ENCODE measurements at regions not wholly inside any gene's neighbourhood (a gene's known extent, or its start where the extent isn't known, plus 50 kb on each side); places are given as distances from the start of the nearest gene placed in this dataset.
"Not testable (repeated sequence)": the region's sequence is repeated elsewhere in the genome, so short reads cannot be mapped to it uniquely, and the experiment has no call there.

DNA sequence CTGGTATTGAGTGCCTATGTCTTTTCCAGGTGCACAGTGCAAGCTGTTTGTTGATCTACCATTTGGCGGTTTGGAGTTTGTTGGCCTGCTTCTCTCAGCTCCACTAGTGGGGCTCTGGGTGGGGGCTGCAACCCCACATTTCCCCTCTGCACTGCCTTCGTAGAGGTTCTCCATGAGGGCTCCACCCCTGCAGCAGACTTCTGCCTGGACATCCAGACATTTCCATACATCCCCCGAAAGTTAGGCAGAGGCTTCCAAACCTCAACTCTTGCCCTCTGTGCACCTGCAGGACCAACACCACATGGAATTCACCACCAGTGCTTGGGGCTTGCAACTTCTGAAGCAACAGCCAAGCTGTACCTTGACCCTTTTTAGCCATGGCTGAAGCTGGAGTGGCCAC lies 1024.1 kb downstream of the TMTC2 start:
- no peak for DNase-seq (ENCODE audit: low spot score)

DNA sequence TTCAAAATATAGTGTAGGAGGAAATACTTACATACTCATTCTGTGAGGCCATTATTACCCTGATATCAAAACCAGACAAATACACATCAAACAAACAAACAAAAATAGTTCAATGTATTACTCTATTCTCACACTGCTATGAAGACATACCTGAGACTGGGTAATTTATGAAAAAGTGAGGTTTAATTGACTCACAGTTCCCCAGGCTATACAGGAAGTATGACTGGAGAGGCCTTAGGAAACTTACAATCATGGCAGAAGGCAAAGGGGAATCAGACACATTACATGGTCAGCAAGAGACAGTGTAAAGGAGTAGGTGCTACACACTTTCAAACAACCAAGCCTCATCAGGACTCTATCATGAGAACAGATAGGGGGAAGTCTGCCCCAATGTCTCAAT lies 1023.2 kb downstream of the TMTC2 start:
- DNase-seq (ENCODE audit: low spot score): no peak

DNA sequence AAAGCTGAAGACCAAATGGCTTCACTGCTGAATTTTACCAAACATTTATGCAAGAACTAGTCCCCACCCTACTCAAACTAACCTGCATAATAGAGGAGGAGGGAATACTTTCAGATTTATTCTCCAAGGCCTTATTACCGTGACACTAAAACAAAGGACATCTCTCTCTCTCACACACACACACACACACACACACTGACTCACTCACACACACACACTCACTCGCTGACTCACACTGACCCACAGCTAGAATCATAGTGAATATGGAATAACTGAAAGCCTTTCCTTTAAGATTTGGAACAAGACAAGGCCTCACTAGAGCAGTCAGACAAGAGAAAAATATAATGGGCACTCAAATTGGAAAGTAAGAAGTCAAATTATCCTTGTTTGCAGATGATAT lies 1014.1 kb downstream of the TMTC2 start:
- no peak for DNase-seq (ENCODE audit: low spot score)

DNA sequence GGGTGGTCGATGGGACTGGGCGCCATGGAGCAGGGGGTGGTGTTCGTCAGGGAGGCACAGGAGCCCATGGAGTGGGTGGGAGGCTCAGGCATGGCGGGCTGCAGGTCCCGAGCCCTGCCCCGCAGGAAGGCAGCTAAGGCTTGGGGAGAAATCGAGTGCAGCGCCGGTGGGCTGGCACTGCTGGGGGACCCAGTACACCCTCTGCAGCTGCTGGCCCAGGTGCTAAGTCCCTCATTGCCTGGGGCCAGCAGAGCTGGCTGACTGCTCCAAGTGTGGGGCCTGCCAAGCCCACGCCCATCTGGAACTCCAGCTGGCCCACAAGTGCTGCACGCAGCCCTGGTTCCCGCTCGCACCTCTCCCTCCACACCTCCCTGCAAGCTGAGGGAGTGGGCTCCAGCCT lies 1009.6 kb downstream of the TMTC2 start:
- DNase-seq (ENCODE audit: low spot score): not testable (repeated sequence)

DNA sequence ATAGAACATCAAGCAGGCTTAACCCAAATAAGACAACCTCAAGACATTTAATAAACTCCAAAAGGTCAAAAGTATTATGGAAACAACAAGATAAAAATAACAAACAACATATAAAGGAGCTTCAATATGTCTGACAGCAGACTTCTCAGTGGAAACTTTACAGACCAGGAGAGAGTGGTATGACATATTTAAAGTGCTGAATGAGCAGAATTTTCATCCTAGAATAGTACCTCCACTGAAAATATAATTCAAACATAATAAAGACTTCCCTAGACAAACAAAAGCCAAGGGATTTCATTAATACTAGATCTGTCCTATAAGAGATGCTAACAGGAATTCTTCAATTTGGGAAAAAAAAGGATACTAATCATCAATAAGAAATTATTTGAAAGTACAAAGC lies 1005.0 kb downstream of the TMTC2 start:
- no peak for DNase-seq (ENCODE audit: low spot score)

DNA sequence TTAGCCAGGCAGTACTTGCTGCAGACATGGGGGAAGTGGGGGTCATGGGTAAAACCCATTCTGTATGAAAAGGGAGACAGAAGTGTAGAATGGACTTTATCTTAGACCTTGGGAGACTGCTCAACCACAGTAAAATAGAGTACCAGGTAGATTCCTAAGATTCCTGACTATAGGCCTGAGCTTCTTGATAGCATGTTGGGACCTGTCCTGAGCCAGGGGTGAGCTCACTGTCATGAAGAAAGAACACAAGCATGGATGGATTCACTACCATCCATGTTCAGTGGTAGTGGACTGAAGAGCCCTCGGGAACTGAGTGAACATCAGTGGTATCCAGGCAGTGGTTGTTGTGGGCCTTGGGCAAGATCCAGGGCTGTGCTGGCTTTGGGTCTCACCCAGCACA lies 1003.8 kb downstream of the TMTC2 start:
- DNase-seq (ENCODE audit: low spot score): no peak

DNA sequence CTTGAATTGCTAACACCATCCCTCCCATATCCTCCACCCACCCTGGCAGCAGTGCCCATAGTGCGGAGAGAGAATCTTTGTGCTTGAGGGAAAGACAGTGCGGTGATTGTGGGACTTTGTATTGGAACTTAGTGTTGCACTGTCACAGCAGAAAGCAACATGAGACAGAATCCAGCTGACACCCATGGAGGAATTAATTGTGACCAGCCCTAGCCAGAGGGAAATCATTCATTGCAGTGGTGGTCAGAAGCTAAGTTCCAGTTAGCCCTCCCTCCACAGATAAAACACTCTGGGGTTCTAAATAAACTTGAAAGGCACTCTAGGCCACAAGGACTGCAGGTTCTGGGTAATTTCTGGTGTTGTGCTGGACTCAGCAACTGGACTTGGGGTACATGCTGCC lies 1002.6 kb downstream of the TMTC2 start:
- DNase-seq (ENCODE audit: low spot score): no peak

DNA sequence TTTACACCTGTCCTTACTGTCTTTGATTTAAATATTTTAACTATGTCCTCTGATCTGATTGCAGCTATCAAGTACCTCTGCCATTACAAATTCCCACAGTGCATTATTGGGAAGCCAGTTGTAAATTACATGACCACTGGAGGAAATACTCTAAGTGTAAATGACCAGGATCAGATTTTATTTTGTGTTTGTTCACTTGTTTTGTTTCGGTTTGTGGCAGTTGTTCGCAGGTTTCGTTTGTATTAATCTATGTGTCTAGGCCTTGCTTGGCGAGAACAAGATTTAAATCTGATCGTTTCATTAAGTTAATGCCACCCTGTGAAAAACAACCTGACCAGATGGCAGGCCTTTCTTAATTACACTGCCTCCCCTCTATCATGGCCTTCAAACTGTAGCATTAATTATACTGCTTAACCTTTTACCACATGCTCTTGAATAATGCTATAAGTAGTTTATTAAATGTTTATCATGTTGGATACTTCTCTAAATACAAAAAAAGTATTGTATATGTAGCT lies 990.1 kb downstream of the TMTC2 start:
- no peak for DNase-seq (ENCODE audit: low spot score)

DNA sequence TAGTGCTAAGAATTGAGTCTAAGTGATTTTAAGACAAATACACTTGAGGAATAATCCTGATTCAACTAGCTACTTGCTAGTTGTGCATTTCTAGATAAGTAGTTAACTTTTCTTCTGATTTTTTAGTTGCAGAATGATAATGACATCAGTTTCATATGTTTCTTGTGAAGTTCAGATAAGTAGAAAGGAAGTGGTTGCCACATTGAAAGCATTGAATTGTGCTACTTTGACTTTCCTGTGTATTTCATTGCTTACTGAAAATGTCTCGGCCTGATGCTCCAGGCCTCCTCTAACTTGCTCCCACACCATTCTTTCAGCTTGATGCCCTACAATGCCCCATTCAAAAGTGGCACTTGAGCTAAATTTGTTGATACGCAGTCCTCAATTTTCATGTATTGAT lies 980.0 kb downstream of the TMTC2 start:
- no peak for DNase-seq (ENCODE audit: low spot score)

DNA sequence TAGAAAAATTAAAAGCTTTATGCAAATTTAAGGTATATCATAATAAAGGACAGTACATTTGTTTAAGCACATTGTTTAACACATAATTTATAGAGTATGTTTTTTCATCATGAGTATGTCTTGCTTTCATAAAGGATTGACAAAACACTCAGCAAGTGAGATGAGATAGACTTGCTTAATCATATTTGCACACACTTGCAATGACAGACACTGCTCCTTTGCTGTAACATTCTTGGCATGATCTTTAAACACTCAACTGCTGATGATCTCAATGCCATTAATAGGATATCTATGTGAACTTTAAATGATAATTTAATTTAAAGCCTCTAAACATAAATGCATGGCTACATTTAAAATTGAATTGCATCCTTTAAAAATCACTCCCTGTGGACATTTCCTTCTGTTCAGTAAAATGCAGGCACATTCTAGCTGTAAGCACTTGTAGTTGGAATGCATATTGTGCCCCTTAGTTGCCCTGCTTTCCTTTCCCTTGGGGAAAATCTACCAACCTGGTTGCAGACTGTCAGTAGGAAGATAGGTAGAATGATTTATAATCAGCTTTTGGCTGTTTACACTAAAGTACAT lies 979.0 kb downstream of the TMTC2 start:
- no peak for DNase-seq (ENCODE audit: low spot score)

DNA sequence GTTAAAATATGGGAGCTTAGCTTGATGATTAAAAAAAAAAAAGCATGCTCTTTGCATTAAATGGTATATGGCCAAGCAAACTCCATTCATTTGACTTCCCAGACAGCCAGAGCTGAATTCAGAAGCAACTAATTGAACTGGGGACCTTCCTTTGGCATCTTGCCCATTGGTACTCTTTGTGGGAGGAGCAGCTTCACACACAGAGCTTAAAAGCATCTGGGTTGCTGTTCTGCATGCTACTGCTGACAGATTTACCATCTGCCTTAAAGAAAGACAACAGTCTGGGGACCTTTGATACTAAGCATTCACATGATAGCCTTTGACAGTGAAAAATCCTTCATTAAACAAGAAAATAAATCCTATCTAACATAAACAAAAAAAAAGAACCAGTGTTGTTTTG lies 977.9 kb downstream of the TMTC2 start:
- no peak for DNase-seq (ENCODE audit: low spot score)

DNA sequence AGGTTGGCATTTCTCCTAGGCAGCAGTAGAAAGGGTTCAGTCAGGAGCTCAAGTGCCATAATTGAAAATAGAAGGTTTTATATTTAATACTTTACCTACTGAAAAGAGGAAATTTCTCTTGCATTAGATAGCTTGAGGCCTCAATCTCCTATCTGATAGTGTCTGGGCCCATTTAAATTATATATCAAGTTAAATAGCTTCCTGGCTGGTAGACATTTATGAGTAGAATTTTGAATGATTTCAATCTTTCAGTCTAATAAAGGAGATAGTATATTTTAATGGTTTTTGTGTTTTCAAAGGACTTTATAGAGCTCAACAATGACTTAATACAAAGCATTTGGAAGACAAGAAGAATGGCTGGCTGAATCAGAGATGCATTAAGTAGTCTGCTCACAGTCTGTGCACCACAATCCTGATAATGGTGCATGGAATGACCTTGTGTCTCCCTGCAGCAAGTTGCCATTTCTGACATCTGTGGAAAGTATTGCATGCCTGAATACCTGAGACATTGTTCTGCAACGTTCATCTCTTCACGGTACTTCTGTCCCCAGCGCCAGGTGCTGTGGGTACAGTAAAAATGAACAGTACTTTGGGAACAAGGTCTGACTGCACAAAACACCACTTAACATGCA lies 974.1 kb downstream of the TMTC2 start:
- no peak for DNase-seq (ENCODE audit: low spot score)

DNA sequence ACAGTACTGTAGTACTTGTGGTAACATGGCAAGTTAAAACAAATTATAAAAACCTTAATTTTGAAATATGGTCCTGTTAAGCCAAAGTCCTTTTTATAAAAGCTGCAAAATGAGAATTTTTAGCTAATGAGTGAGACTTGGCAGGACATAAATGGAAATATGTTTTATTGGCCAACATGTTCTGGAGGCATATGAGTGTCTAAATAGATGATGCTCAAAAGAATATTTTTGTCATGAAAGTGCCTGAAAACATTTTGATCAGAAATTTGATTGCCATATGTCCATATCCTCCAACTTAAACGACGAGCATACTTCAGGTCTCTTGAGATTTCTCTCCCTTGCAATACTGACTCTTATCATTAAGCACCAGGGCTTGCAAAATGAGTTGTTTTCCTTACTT lies 972.6 kb downstream of the TMTC2 start:
- DNase-seq (ENCODE audit: low spot score): no peak

DNA sequence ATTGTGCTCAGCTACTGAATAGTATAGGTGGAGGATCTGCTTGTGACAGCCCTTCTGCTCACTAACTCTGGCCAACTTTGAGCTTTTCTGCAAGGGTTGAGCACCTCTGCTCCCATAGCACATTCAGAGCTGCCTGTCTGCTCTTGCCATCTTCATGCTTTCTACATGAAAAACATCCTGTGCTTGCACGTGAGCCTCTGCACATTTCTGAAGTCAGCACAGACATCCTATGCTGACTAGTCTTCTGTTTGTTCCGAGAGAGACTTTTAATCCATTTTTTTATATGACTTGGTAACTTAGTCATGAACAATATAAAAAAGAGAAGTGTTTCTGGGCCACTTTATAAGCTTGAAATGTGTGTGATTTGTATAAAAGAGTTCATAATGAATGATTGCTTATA lies 969.3 kb downstream of the TMTC2 start:
- DNase-seq (ENCODE audit: low spot score): no peak

DNA sequence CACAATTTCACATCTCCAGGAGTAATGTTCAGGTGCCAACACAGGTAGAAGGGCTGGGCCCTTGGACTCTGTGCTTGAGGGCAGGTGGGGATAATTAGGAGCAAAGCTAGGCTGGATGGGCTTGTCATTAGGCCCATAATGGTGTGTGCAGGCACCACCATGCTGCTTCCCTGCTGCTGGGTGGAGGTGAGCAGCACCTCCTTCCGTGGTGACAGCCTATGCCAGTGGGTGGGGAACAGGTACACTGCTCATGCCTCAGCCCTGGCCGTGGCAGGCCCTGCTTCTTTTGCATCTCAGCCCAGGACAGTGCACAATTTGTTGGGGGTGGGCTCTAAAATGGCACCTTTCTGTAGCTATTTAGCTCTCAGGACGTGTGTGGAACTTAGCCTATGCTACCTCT lies 955.5 kb downstream of the TMTC2 start:
- no peak for DNase-seq (ENCODE audit: low spot score)

DNA sequence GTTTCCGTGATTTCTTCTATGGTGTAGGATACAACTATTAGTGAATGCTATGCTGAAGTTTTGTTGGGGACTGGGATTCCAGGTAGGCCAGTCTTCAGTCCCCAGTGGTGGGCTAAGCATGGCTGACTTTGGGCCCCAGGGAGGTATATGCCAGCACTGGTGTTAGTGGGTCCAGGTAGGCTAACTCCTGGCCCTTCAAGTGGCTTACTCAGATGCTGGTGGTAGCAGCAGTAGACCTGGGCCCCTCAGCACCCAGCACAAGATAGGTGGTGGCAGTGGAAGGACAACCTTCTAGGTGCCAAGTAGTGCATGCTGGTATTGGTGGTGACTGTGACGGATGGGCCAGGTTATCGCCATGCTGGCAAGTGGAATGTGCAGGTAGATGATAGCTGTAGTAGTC lies 955.1 kb downstream of the TMTC2 start:
- no peak for DNase-seq (ENCODE audit: low spot score)

DNA sequence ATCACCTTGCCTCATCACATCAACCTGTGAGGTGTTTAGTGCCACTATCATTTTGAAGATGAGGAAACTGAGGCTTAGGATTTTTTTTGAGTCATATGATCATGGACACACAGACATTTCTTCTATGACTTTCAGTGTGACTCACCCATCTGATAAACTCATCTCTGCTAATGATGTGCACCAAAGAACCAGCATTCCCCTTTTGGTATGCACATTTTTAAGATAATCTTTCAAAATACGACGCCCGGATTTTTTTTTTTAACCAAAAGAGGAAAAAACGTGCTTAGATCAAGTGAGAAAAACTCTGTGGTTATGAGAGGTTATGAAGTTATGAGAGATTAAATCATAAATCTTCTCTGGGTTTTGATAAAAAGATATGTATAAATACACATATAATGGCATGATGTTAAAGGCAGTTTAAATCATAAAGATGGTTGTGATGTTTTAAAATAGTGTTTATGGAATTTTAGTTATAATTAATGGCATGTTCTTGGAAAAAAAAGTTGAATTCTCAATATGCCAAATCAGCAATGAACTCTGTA lies 948.1 kb downstream of the TMTC2 start:
- no peak for DNase-seq (ENCODE audit: low spot score)

DNA sequence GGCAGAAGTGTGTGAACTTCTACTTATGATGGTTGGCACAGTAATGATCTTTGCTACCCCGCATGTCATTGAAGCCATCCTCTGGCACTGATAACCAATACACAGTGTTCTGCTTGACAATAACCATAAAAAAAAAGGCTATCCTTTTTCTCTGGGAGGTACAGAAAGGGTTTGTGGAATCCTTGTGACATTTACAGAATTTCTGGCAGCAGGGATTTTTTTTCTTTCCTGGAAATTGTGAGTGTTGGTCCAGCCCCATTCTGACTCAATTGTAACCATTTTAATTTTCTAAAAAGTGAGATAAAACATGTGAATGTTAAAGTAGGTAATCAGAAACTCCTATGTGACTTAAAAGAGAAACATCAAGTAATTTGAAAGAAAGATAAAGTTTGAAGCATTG lies 943.8 kb downstream of the TMTC2 start:
- no peak for DNase-seq (ENCODE audit: low spot score)

DNA sequence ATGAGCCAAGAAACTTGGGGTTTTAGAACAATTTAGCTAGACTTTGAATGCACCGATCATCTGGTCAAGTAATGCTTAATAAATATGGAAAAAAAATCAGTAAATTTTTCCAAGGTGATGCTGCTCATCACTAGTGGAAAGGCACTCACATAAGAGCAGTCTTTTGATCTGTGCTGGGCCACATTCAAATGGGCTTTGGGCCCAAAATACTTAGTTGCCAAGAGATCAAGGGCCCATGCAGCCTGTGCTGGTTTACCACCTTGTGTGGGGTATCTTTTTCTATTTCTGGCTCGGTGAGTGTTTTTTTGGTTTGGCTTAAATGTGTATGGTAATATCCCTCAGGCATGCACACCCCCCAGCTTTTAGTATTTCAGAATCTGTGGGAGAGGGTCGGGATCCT lies 943.2 kb downstream of the TMTC2 start:
- no peak for DNase-seq (ENCODE audit: low spot score)

DNA sequence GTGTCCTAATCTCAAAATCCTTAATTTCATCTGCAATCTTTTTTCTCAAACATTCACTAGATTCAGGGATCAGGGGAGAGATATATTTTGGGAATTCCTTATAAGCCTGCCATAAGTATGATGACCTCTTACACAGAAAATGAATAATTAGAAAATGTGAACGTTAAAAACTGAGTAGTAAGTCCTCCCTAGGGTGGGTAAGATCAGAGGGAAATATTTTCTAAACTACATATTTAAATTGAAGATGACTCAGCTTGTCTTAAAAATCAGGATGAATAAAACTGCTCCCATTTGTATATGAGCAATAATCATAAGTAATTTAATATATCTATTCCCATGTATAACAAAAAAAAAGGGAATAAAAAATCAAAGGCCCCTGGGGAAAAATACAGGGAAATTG lies 935.5 kb downstream of the TMTC2 start:
- DNase-seq (ENCODE audit: low spot score): no peak

DNA sequence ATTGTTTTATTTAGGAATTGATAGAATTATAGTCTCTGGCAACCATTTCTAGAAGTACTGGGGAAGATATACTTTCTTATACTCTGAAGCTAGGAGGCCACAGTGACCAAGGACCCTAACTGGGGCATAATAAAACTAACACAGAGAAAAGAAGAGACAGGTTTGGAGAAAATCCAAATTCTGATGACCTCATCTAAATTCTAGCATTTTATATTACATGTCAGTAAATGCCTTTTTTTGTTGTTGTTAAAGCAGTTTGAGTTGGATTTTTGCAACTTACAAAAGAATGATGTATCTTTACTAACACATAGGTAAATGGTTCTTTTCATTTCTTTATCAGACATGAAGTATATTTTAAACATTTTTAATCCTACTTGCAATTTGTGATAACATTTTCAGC lies 933.3 kb downstream of the TMTC2 start:
- no peak for DNase-seq (ENCODE audit: low spot score)

DNA sequence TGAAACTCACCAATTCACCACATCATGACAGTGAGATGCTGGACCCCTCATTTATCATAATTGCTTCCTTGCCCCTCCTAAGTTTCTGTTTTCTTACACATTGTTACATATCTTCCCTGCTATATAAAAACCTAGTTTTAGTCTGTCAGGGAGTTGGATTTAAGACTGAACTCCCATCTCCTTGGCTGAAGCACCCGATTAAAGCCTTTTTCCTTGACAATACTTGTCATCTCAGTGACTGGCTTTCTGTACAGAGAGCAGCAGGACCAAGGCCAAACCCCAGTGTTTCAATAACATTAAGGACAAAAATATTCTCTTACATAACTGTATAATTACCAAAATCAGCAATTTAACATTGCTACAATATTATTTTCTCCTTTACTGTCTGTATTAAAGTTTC lies 928.4 kb downstream of the TMTC2 start:
- no peak for DNase-seq (ENCODE audit: low spot score)

DNA sequence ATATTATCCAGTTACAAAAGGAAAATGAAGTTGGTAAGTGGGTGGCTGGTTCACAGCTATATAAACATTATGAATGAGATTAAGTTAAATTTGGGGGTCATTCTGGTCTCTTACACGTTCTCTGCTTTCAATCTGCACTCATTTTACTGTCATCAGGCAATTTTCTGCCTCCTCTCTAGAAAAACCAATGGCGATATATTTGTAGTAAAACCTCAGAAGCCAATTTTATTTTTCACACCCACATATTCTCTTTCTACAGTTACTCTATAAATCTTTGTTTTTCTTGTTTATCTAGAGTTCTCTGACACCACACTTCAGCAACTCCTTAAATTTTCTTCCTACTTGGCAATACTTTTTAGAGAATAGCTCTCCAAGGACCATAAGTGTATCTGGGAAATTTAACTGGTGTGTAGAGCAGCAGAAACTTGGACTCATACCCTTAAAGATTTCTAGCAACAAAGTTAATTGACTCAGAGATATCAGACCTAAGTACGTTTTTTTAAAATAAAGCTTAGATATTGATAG lies 926.9 kb downstream of the TMTC2 start:
- DNase-seq (ENCODE audit: low spot score): no peak

DNA sequence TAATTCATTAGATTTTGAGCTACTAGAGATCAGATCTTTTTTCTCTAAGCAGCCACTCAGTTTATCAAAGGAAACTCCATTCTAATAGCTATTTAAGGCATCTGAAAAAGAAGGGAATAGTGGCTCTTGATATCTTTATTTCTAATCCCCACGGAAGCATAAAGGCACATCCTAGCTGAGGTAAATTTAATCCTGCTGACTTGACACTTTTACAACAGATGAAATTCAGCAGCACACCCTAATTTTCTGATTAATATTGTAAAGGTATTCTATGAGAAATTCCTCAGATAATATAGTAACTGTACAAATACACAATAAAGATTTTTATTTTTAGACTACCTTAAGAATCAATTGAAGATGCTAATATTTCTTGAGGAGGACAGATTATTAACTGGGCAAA lies 916.4 kb downstream of the TMTC2 start:
- DNase-seq (ENCODE audit: low spot score): no peak

Measured in H4 (cell line).